Left ventricle myocardium inferior (tissue), 1 donor: ENCODE measurements at regions not wholly inside any gene's neighbourhood (a gene's known extent, or its start where the extent isn't known, plus 50 kb on each side); places are given as distances from the start of the nearest gene placed in this dataset.

Source experiments
- DNase-seq: peaks from one replicate; pipeline ENCODE4 v3.0.0-alpha.2; 2020
- H3K27ac ChIP-seq: fragments of 200-600 bp; replicated peaks from 2 replicates; pipeline ENCODE4 v1.8.0; 2021
- H3K27me3 ChIP-seq: fragments of 200-600 bp; 2 replicates; pipeline ENCODE4 v1.8.0; 2021; ENCODE audit warnings: low read depth
- H3K36me3 ChIP-seq: fragments of 200-600 bp; 2 replicates; pipeline ENCODE4 v1.8.0; 2021
- H3K4me1 ChIP-seq: fragments of 200-600 bp; 2 replicates; pipeline ENCODE4 v1.8.0; 2021
- H3K4me3 ChIP-seq: fragments of 200-600 bp; 2 replicates; pipeline ENCODE4 v1.8.0; 2021; ENCODE audit warnings: mild to moderate bottlenecking, moderate library complexity
- H3K9me3 ChIP-seq: fragments of 200-600 bp; replicated peaks from 2 replicates; pipeline ENCODE4 v1.8.0; 2021
- intact Hi-C: fragments of 100-400 bp; cut with micrococcal nuclease; formaldehyde crosslinking; loops from one replicate; pipeline ENCODE4 v1.11.0; 2022
- TF ChIP-seq, protein P1 (sequence below): fragments of 200-600 bp; IDR thresholded peaks from 2 replicates; pipeline ENCODE4 v1.8.0; 2021; ENCODE audit warnings: antibody characterized with exemption, mild to moderate bottlenecking, borderline replicate concordance
- donor health status: DM: no; HTN: yes; CAD: no; lungs with severe emphysema.

DNA sequence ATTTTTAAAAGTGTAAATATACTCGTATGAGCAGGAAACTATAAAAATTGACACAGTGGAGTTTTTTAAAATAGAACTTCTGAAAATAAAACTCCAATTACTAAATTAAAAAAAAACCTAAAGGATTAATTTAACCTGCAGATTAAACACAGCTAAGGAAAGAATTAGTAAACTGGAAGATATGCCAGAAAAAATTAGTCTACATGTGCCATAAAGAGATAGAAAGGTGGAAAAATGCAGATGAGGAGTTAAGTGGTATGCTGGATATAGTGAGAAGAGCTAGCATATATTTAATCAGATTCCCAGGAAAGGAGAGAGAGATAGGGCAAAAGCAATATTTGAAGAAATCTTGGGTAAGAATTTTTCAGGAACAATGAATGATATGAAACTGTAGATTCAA lies 315.8 kb upstream of the CADM1 start:
- peaks cover 28% of the 10 kb centered on the region for H3K9me3 ChIP-seq
- no peaks in the 10 kb centered on the region for H3K36me3 ChIP-seq
- TF ChIP-seq, protein P1, sequence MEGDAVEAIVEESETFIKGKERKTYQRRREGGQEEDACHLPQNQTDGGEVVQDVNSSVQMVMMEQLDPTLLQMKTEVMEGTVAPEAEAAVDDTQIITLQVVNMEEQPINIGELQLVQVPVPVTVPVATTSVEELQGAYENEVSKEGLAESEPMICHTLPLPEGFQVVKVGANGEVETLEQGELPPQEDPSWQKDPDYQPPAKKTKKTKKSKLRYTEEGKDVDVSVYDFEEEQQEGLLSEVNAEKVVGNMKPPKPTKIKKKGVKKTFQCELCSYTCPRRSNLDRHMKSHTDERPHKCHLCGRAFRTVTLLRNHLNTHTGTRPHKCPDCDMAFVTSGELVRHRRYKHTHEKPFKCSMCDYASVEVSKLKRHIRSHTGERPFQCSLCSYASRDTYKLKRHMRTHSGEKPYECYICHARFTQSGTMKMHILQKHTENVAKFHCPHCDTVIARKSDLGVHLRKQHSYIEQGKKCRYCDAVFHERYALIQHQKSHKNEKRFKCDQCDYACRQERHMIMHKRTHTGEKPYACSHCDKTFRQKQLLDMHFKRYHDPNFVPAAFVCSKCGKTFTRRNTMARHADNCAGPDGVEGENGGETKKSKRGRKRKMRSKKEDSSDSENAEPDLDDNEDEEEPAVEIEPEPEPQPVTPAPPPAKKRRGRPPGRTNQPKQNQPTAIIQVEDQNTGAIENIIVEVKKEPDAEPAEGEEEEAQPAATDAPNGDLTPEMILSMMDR = no peak
- DNase-seq = no peak
- no peak overlapping the region for H3K4me3 ChIP-seq
- no peak overlapping the region for H3K27ac ChIP-seq
- intact Hi-C loops = no loop called here
- H3K4me1 ChIP-seq = no peaks in the 10 kb centered on the region
- peaks cover 4% of the 10 kb centered on the region for H3K27me3 ChIP-seq

DNA sequence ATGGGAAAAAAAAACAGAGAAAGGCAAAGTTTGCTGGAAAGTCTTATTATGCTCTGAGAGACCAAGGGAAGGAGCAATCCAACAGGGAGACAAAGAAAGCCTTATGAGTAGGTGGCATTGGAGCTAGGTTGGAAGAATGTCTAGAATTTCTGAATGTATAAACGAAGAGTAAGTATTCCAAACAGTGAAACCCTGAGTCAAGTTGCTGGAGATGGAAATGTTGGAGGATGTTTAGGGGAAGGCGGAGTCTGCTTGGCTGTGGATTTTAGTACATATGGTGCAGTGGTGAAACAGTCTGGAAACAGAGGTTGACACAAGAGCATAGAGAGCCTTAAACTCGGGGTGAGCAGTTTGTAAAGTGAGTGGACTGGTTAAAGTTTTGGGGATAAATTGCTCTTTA lies 314.8 kb upstream of the CADM1 start:
- H3K4me1 ChIP-seq = no peaks in the 10 kb centered on the region
- H3K27me3 ChIP-seq = no peaks in the 10 kb centered on the region
- H3K9me3 ChIP-seq = peaks cover 28% of the 10 kb centered on the region
- no peak for DNase-seq
- TF ChIP-seq, protein P1 = no peak
- no peak overlapping the region for H3K27ac ChIP-seq
- no peaks in the 10 kb centered on the region for H3K36me3 ChIP-seq
- H3K4me3 ChIP-seq = no peak overlapping the region
- intact Hi-C loops = no loop called here

DNA sequence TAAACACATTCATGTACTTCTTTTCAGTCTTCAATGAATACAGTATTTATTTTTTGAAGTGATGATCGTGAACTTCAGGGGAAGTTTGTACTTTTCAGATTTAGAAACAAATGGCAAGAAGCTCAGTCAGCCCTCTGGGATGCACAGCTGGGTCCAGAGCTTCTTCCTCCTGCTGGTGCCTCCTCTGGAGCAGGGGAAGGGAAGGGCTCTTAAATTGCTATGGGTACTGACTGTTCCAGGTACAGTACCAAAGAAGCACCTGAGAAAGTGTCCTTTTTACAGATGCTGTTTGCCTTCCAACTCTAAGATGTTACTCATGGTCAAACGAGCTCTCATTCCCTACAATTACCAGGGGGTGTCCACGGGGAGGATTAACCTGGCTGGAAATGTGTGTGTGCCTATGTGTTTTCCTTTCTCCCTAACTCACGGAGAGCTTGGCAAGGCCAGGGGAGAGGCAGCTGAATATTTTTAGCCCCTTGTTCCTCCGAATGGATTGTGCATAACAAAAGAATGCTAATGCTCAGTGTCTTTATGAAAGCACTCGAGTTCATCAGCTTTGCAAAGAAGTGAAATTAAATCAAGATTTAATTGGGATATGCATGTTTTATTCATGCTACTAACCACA lies 313.7 kb upstream of the CADM1 start:
- Histone ChIP-seq H3K9me3 (peaks cover 28% of the 10 kb centered on the region), H3K27ac (no peak overlapping the region), H3K27me3 (no peaks in the 10 kb centered on the region), H3K36me3 (no peaks in the 10 kb centered on the region), H3K4me3 (no peak overlapping the region), H3K4me1 (no peaks in the 10 kb centered on the region)
- intact Hi-C loops = no loop called here
- TF ChIP-seq, protein P1 = no peak
- DNase-seq = no peak

DNA sequence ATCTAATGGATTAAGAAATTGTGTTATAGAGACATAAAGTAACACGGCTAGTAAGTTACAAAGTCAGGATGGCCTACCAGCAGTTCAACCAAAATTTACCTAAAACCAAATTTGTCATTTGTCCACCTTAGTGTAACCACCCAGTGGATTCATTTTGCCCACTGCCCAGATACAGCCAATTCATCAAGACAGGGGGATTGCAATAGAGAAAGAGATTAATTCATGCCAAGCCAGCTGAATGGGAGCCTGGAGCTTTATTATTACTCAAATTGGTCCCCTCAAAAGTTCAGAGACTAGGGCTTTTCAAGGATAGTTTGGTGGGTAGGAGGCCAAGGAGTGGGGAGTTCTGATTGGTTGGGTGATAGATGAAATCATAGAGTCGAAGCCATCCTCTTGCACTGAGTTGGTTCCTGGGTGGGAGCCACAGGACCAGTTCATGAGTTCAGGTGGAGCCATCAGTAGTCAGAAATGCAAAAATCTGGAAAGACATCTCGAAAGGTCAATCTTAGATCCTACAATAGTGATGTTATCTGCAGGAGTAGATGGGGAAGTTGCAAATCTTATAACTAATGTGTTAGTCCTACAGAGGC lies 304.2 kb upstream of the CADM1 start:
- no peak overlapping the region for H3K4me3 ChIP-seq
- H3K27ac ChIP-seq = no peak overlapping the region
- intact Hi-C loops = no loop called here
- H3K27me3 ChIP-seq = no peaks in the 10 kb centered on the region
- no peaks in the 10 kb centered on the region for H3K4me1 ChIP-seq
- H3K9me3 ChIP-seq = peaks cover 41% of the 10 kb centered on the region
- no peak for DNase-seq
- TF ChIP-seq, protein P1 = no peak
- no peaks in the 10 kb centered on the region for H3K36me3 ChIP-seq

DNA sequence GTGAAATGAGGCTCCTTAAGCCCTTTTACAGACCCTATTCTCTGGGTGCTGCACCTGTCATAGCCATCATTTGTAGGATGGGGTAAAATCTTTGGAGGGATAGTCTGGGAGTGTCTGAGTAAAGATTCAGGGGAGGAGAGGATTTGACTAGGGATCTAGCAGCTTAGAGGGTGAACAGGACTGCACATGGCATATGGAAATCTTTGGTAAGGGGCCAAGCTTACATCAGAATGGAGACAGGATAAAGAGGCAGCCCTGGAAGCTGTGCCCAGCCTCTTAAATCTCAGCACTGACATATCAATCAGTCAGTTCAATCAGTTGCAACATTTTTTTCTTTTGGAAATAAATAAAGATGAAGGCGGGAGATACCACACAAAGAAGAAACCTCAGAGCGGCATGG lies 301.8 kb upstream of the CADM1 start:
- H3K27ac ChIP-seq = no peak overlapping the region
- intact Hi-C loops = no loop called here
- no peaks in the 10 kb centered on the region for H3K36me3 ChIP-seq
- DNase-seq = no peak
- no peaks in the 10 kb centered on the region for H3K4me1 ChIP-seq
- peaks cover 41% of the 10 kb centered on the region for H3K9me3 ChIP-seq
- H3K27me3 ChIP-seq = no peaks in the 10 kb centered on the region
- no peak overlapping the region for H3K4me3 ChIP-seq
- TF ChIP-seq, protein P1 = no peak
